NCI-H2171 treated with DMSO at 0.1 percent for 48 hours (cell line): ENCODE measurements at regions not wholly inside any gene's neighbourhood (a gene's known extent, or its start where the extent isn't known, plus 50 kb on each side); places are given as distances from the start of the nearest gene placed in this dataset.

Experiments
- DNase-seq: peaks from one replicate; lab custom pipeline; 2025; lab: John Stamatoyannopoulos, UW

- DNase-seq: no peak
Observed at GRCh38 chr14:84792722-84793410, 737.1 kb upstream of the FLRT2 start.

- DNase-seq: no peak
Observed at GRCh38 chr14:84797326-84797725, 732.6 kb upstream of the FLRT2 start.

- no peak for DNase-seq
Observed at GRCh38 chr14:84804468-84804867, 725.5 kb upstream of the FLRT2 start.

GRCh38 chr14:84804895-84805294 is 725.0 kb upstream of the FLRT2 start:
- DNase-seq: no peak

GRCh38 chr14:84806181-84806580 is 723.8 kb upstream of the FLRT2 start:
- DNase-seq: no peak

GRCh38 chr14:84806622-84807021 is 723.3 kb upstream of the FLRT2 start:
- DNase-seq: no peak

- DNase-seq: no peak
Observed at GRCh38 chr14:84807673-84808072, 722.3 kb upstream of the FLRT2 start.

- DNase-seq: no peak
Observed at GRCh38 chr14:84809158-84809557, 720.8 kb upstream of the FLRT2 start.

GRCh38 chr14:84814391-84814790 is 715.6 kb upstream of the FLRT2 start:
- DNase-seq: no peak

GRCh38 chr14:84819528-84819927 is 710.4 kb upstream of the FLRT2 start:
- no peak for DNase-seq

GRCh38 chr14:84825481-84826251 is 704.3 kb upstream of the FLRT2 start:
- no peak for DNase-seq

GRCh38 chr14:84826294-84826693 is 703.6 kb upstream of the FLRT2 start:
- no peak for DNase-seq

GRCh38 chr14:84850595-84850994 is 679.3 kb upstream of the FLRT2 start:
- DNase-seq: no peak

GRCh38 chr14:84856751-84857534 is 673.0 kb upstream of the FLRT2 start:
- no peak for DNase-seq

GRCh38 chr14:84857571-84857970 is 672.4 kb upstream of the FLRT2 start:
- DNase-seq: no peak

GRCh38 chr14:84859116-84859515 is 670.8 kb upstream of the FLRT2 start:
- no peak for DNase-seq

- DNase-seq: no peak
Observed at GRCh38 chr14:84864548-84865271, 665.2 kb upstream of the FLRT2 start.

GRCh38 chr14:84871734-84872133 is 658.2 kb upstream of the FLRT2 start:
- no peak for DNase-seq

- DNase-seq: peak; percentile 60
Observed at GRCh38 chr14:84874436-84874835, 655.5 kb upstream of the FLRT2 start.

- DNase-seq: no peak
Observed at GRCh38 chr14:84877061-84877460, 652.9 kb upstream of the FLRT2 start.

- peak; percentile 28 for DNase-seq
Observed at GRCh38 chr14:84882830-84883229, 647.1 kb upstream of the FLRT2 start.

GRCh38 chr14:84885061-84885460 is 644.9 kb upstream of the FLRT2 start:
- no peak for DNase-seq
